Immature natural killer cell (primary cell): ENCODE measurements at regions not wholly inside any gene's neighbourhood (a gene's known extent, or its start where the extent isn't known, plus 50 kb on each side); places are given as distances from the start of the nearest gene placed in this dataset.
"Not testable (repeated sequence)": the region's sequence is repeated elsewhere in the genome, so short reads cannot be mapped to it uniquely, and the experiment has no call there.

Source experiments
- DNase-seq, 3 donors: peaks; one replicate each; pipeline ENCODE4 v3.0.0; 2022; ENCODE audit warnings: mixed read lengths in 1 of 3
- H3K27ac Mint-ChIP-seq, 6 donors: one replicate each; pipeline ENCODE4 v1.8.0; 2020; ENCODE audit warnings: mixed read lengths in 6 of 6, mild to moderate bottlenecking in 5 of 6, inconsistent platforms in 4 of 6, moderate library complexity in 3 of 6
- H3K27me3 Mint-ChIP-seq, 3 donors: one replicate each; pipeline ENCODE4 v1.8.0; 2020 to 2021; ENCODE audit warnings: low read depth in 3 of 3, mild to moderate bottlenecking in 3 of 3, mixed read lengths in 3 of 3, moderate library complexity in 3 of 3, inconsistent platforms in 1 of 3
- H3K36me3 Mint-ChIP-seq, 3 donors: one replicate each; pipeline ENCODE4 v1.8.0; 2020; ENCODE audit warnings: mixed read lengths in 3 of 3, inconsistent platforms in 2 of 3, mild to moderate bottlenecking in 2 of 3
- H3K4me1 Mint-ChIP-seq, 2 donors: one replicate each; pipeline ENCODE4 v1.8.0; 2020; ENCODE audit warnings: inconsistent platforms in 2 of 2, mild to moderate bottlenecking in 2 of 2, mixed read lengths in 2 of 2, moderate library complexity in 1 of 2
- H3K4me3 Mint-ChIP-seq, 5 donors: one replicate each; pipeline ENCODE4 v1.8.0; 2020; ENCODE audit warnings: mild to moderate bottlenecking in 5 of 5, mixed read lengths in 5 of 5, inconsistent platforms in 3 of 5, moderate library complexity in 3 of 5
- H3K9me3 Mint-ChIP-seq, 6 donors: one replicate each; pipeline ENCODE4 v1.8.0; 2020; ENCODE audit warnings: mild to moderate bottlenecking in 6 of 6, mixed read lengths in 6 of 6, inconsistent platforms in 4 of 6, moderate library complexity in 3 of 6

DNA sequence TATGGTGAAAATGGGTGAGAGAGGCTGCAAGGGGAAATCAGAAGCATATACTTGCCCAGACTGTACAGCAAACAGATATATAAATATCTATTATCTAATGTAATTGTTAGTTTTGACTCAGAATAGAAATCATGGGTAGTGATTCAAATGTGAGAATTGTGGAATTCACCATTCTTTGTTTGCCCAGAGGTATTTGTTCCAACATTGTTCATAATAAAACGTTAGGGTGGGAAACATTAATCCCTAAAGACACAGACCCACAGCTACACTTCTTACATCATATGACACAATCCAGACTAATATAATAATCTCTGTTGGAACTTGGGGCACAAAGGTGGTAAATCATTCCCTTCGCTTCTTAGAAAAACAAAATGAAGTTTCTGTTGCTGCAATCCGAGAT, 646.5 kb upstream of the SLITRK6 start:
- no peak for DNase-seq

GRCh38 chr13:86446311-86446710, 647.1 kb upstream of the SLITRK6 start:
- no peak for DNase-seq
- Mint-ChIP-seq H3K9me3 (peaks cover 9 to 48% (median 16%) of the 10 kb centered on the region in 6 donors), H3K27me3 (peaks cover 0 to 2% (median 0%) of the 10 kb centered on the region in 3 donors), H3K4me1 (no peaks in the 10 kb centered on the region), H3K4me3 (no peak overlapping the region), H3K36me3 (no peaks in the 10 kb centered on the region), H3K27ac (no peak overlapping the region)

More for the DNA sequence above, 646.5 kb upstream of the SLITRK6 start:
- Mint-ChIP-seq H3K9me3 (peaks cover 10 to 54% (median 21%) of the 10 kb centered on the region in 6 donors), H3K36me3 (no peaks in the 10 kb centered on the region), H3K4me1 (no peaks in the 10 kb centered on the region), H3K4me3 (no peak overlapping the region), H3K27me3 (peaks cover 0 to 2% (median 0%) of the 10 kb centered on the region in 3 donors), H3K27ac (no peak overlapping the region)

DNA sequence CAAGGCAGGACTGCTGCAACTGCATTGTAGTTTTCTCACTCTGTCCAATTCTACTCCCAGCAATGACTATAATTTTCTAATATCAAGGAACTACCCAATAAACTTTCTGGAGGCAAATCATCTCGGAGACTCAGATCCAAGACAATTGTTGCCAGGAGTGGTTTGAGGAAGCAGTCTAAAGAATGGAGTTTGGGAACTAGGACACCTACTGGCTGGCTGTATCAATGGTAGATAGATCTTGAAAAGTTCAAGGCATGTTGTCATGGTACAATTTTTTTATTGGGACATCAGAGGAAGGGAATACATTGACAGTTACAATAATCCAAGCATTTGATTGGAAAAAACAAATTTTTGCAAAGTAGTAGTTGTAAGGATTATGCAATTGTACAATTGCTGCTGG, 648.3 kb upstream of the SLITRK6 start:
- Mint-ChIP-seq H3K36me3 (no peaks in the 10 kb centered on the region), H3K27ac (no peak overlapping the region), H3K27me3 (peaks cover 0 to 2% (median 0%) of the 10 kb centered on the region in 3 donors), H3K9me3 (peaks cover 10 to 54% (median 17%) of the 10 kb centered on the region in 6 donors), H3K4me1 (no peaks in the 10 kb centered on the region), H3K4me3 (no peak overlapping the region)
- no peak for DNase-seq

DNA sequence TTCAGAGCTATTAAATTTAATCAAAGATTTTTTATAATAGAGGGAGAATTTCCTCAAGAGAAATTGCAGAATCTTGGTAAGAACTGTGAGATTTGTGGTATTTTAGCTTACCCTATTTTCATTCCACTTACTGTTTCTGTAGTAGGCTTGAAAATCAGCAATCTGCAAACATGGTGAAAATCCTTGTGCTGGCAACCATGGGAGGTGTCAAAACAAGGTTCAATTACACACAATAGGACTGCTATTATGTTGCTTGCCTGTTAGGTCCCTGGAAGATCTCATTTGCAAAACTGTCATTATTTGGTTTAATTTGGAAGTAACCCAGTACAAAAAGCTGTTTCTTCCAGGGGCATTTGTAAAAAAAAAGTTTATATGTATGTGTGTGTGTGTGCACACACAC, 662.8 kb upstream of the SLITRK6 start:
- Mint-ChIP-seq H3K27me3 (no peaks in the 10 kb centered on the region), H3K4me3 (no peak overlapping the region), H3K4me1 (no peaks in the 10 kb centered on the region), H3K9me3 (peaks cover 0 to 28% (median 8%) of the 10 kb centered on the region in 6 donors), H3K27ac (no peak overlapping the region), H3K36me3 (no peaks in the 10 kb centered on the region)
- DNase-seq = no peak

- H3K4me3 Mint-ChIP-seq = no peak overlapping the region
- peaks cover 0 to 23% (median 15%) of the 10 kb centered on the region in 6 donors for H3K9me3 Mint-ChIP-seq
- H3K36me3 Mint-ChIP-seq = no peaks in the 10 kb centered on the region
- H3K27me3 Mint-ChIP-seq = peaks cover 0 to 2% (median 0%) of the 10 kb centered on the region in 3 donors
- H3K4me1 Mint-ChIP-seq = no peaks in the 10 kb centered on the region
- no peak overlapping the region for H3K27ac Mint-ChIP-seq
- DNase-seq = no peak
These were observed 665.0 kb upstream of the SLITRK6 start for GRCh38 chr13:86464193-86464592.

- Mint-ChIP-seq H3K4me1 (no peaks in the 10 kb centered on the region), H3K27ac (no peak overlapping the region), H3K27me3 (no peaks in the 10 kb centered on the region), H3K4me3 (no peak overlapping the region), H3K9me3 (peaks cover 0 to 39% (median 16%) of the 10 kb centered on the region in 6 donors), H3K36me3 (no peaks in the 10 kb centered on the region)
- no peak for DNase-seq
These were observed 675.8 kb upstream of the SLITRK6 start for GRCh38 chr13:86474971-86475370.

- Mint-ChIP-seq H3K9me3 (peaks cover 0 to 32% (median 12%) of the 10 kb centered on the region in 6 donors), H3K27ac (no peak overlapping the region), H3K4me1 (no peaks in the 10 kb centered on the region), H3K4me3 (no peak overlapping the region), H3K36me3 (no peaks in the 10 kb centered on the region), H3K27me3 (no peaks in the 10 kb centered on the region)
- no peak for DNase-seq
These were observed 677.4 kb upstream of the SLITRK6 start for GRCh38 chr13:86476656-86477055.

GRCh38 chr13:86486582-86486981, 687.4 kb upstream of the SLITRK6 start:
- Mint-ChIP-seq H3K4me3 (no peak overlapping the region), H3K4me1 (no peaks in the 10 kb centered on the region), H3K9me3 (peaks cover 2 to 20% (median 9%) of the 10 kb centered on the region in 6 donors), H3K27me3 (no peaks in the 10 kb centered on the region), H3K27ac (no peak overlapping the region), H3K36me3 (no peaks in the 10 kb centered on the region)
- DNase-seq = no peak

GRCh38 chr13:86491121-86491520, 691.9 kb upstream of the SLITRK6 start:
- H3K4me3 Mint-ChIP-seq = no peak overlapping the region
- no peaks in the 10 kb centered on the region for H3K36me3 Mint-ChIP-seq
- H3K27me3 Mint-ChIP-seq = no peaks in the 10 kb centered on the region
- peaks cover 0 to 24% (median 6%) of the 10 kb centered on the region in 6 donors for H3K9me3 Mint-ChIP-seq
- no peak for DNase-seq
- H3K4me1 Mint-ChIP-seq = no peaks in the 10 kb centered on the region
- H3K27ac Mint-ChIP-seq = no peak overlapping the region

DNA sequence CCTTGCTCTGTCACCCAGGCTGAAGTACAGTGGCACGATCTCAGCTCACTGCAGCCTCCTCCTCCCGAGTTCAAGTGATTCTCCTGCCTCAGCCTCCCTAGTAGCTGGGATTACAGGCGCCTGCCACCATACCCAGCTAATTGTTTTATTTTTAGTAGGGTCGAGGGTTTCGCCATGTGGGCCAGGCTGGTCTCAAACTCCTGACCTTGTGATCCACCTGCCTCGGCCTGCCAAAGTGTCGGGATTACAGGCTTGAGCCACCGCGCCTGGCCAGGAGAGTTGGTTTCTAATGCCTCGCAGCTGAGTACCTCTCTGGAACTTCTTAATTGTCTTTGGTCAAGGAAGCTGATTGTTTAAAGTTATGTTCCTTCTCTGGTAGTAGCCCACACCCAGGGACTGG, 702.7 kb upstream of the SLITRK6 start:
- H3K9me3 Mint-ChIP-seq = peaks cover 2 to 25% (median 9%) of the 10 kb centered on the region in 6 donors
- not testable (repeated sequence) for H3K4me3 Mint-ChIP-seq, H3K36me3 Mint-ChIP-seq, H3K4me1 Mint-ChIP-seq, DNase-seq, H3K27ac Mint-ChIP-seq, H3K27me3 Mint-ChIP-seq

- Mint-ChIP-seq H3K9me3 (peaks cover 4 to 27% (median 18%) of the 10 kb centered on the region in 6 donors), H3K4me3 (no peak overlapping the region), H3K27ac (no peak overlapping the region), H3K4me1 (no peaks in the 10 kb centered on the region), H3K36me3 (no peaks in the 10 kb centered on the region), H3K27me3 (no peaks in the 10 kb centered on the region)
- DNase-seq = no peak
These were observed 711.6 kb upstream of the SLITRK6 start for GRCh38 chr13:86510792-86511191.

DNA sequence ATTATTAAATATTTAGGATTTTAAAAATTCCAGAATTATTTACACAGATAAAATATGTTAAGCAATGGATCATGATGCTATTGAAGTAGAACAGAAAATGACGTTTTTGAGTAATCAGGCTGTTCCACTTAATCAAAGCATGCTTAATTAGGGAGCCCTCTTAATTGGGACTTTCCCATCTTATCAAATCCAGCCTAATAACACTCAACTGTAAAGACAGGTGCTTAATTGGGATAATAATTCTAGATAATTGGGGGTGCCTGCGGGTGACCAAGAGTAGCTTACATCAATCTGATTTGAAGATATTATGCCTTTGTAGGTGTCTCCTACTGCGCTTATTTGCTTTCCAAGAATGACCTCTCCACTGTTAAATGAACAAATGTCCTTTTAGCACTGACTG, 742.2 kb upstream of the SLITRK6 start:
- Mint-ChIP-seq H3K27me3 (peaks cover 0 to 3% (median 0%) of the 10 kb centered on the region in 3 donors), H3K27ac (no peak overlapping the region), H3K36me3 (no peaks in the 10 kb centered on the region), H3K4me3 (no peak overlapping the region), H3K9me3 (peaks cover 3 to 27% (median 10%) of the 10 kb centered on the region in 6 donors), H3K4me1 (no peaks in the 10 kb centered on the region)
- no peak for DNase-seq

- no peaks in the 10 kb centered on the region for H3K4me1 Mint-ChIP-seq
- no peaks in the 10 kb centered on the region for H3K27me3 Mint-ChIP-seq
- no peak for DNase-seq
- no peak overlapping the region for H3K27ac Mint-ChIP-seq
- no peak overlapping the region for H3K4me3 Mint-ChIP-seq
- peaks cover 2 to 27% (median 5%) of the 10 kb centered on the region in 6 donors for H3K9me3 Mint-ChIP-seq
- no peaks in the 10 kb centered on the region for H3K36me3 Mint-ChIP-seq
These were observed 754.8 kb upstream of the SLITRK6 start for GRCh38 chr13:86554066-86554465.

- Mint-ChIP-seq H3K9me3 (peaks cover 0 to 15% (median 8%) of the 10 kb centered on the region in 6 donors), H3K27me3 (no peaks in the 10 kb centered on the region), H3K27ac (no peak overlapping the region), H3K36me3 (peaks cover 0 to 3% (median 0%) of the 10 kb centered on the region in 3 donors), H3K4me1 (no peaks in the 10 kb centered on the region), H3K4me3 (no peak overlapping the region)
- DNase-seq = no peak
These were observed 760.7 kb upstream of the SLITRK6 start for GRCh38 chr13:86559901-86560300.

DNA sequence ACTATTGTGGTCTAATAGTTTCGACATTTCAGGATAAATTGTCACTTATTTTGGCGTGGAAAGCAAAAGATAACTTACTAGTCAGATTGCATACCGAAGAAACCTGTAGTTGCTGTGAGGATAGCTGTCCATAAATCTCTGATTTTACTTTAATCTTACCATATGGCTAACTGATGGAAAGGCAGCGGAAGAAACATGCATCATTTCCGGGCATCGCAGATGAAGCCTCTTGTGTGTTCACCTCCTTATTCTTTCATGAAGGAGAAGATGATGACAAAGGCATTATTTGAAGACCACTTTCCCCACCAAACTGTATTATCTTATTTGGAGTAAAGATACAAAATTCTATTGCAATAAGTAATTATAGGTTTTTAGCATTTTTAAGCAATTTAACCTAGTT, 763.6 kb upstream of the SLITRK6 start:
- H3K4me3 Mint-ChIP-seq = no peak overlapping the region
- peaks cover 0 to 18% (median 13%) of the 10 kb centered on the region in 6 donors for H3K9me3 Mint-ChIP-seq
- no peak for DNase-seq
- no peaks in the 10 kb centered on the region for H3K4me1 Mint-ChIP-seq
- no peak overlapping the region for H3K27ac Mint-ChIP-seq
- H3K36me3 Mint-ChIP-seq = peaks cover 0 to 3% (median 0%) of the 10 kb centered on the region in 3 donors
- H3K27me3 Mint-ChIP-seq = no peaks in the 10 kb centered on the region
